ENCODE measurements at regions not wholly inside any gene's neighbourhood (a gene's known extent, or its start where the extent isn't known, plus 50 kb on each side); places are given as distances from the start of the nearest gene placed in this dataset.
"Not testable (repeated sequence)": the region's sequence is repeated elsewhere in the genome, so short reads cannot be mapped to it uniquely, and the experiment has no call there.

DNA sequence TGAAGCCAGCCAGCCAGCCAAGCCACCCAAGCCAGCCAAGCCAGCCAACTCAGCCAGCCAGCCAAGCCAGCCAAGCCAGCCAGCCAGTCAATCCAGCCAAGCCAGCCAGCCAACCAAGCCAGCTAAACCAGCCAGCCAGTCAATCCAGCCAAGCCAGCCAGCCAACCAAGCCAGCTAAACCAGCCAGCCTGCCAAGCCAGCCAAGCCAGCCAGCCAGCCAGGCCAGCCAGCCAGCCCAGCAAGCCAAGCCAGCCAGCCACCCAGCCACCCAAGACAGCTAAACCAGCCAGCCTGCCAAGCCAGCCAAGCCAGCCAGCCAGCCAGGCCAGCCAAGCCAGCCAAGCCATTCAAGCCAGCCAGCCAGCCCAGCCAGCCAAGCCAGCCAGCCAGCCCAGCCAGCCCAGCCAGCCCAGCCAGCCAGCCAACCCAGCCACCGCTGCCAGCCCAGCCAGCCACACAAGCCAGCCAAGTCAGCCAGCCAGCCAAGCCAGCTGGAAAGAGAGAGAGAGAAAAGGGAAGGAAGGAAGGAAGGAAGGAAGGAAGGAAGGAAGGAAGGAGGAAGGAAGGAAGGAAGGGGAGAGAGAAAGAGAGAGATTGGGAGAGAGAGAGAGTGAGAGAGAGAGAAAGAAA, 1606.8 kb downstream of the RPIA start:
- TF ChIP-seq, protein P1, sequence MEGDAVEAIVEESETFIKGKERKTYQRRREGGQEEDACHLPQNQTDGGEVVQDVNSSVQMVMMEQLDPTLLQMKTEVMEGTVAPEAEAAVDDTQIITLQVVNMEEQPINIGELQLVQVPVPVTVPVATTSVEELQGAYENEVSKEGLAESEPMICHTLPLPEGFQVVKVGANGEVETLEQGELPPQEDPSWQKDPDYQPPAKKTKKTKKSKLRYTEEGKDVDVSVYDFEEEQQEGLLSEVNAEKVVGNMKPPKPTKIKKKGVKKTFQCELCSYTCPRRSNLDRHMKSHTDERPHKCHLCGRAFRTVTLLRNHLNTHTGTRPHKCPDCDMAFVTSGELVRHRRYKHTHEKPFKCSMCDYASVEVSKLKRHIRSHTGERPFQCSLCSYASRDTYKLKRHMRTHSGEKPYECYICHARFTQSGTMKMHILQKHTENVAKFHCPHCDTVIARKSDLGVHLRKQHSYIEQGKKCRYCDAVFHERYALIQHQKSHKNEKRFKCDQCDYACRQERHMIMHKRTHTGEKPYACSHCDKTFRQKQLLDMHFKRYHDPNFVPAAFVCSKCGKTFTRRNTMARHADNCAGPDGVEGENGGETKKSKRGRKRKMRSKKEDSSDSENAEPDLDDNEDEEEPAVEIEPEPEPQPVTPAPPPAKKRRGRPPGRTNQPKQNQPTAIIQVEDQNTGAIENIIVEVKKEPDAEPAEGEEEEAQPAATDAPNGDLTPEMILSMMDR (IDR thresholded peaks at IDR 0.05) = not testable (repeated sequence)
- TF ChIP-seq POLR2A (IDR thresholded peaks at IDR 0.05) = not testable (repeated sequence)

Measured in adrenal gland (tissue), 5 donors.